ENCODE measurements at regions not wholly inside any gene's neighbourhood (a gene's known extent, or its start where the extent isn't known, plus 50 kb on each side); places are given as distances from the start of the nearest gene placed in this dataset.
A peak's percentile ranks its signal among the peaks of the same experiment; 100 is the strongest.

DNA sequence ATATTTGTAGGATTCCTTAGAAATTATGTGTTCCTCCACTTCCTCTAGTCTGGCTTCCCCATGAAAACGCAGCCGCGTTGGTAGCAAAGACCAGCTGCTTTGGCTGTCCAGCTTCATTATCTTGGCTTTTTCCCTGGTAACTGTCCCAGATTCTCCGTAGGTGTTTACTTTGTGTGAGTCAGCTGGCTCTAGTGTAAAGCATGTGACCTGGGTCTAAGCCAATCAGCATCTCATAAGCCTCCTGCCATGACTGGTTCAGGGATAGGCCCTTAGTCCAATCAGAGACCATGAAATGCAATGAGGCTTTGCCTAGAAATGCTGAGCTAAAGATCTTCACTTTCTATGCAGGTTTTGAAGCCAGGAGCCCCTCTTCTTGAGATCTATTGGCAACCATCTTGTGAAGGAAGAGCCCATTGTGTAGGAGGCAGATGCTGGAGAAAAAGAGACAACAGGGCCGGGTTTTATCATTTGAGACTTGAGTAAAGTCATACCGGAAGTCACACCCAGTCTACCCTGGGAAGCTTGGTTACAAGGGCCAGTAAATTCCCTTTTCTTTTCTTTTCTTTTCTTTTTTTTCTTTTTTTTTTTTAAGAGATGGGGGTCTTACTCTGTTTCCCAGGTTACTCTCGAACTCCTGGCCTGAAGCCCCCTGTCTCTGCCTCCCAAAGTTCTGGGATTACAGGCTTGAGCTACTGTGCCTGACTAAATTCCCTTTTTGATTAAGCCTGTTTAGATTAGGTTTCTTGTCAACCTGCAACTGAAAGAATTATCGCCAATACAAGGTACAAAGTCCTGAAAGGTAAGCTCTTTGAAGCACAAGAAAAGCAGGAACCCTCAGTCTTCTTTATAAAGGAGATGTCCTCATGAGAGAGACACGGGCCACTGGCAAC is 256.5 kb upstream of the RREB1 start (continued):
- TF ChIP-seq, protein P1, sequence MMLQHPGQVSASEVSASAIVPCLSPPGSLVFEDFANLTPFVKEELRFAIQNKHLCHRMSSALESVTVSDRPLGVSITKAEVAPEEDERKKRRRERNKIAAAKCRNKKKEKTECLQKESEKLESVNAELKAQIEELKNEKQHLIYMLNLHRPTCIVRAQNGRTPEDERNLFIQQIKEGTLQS (IDR thresholded peaks at IDR 0.05), result peak; percentile 85
- TF ChIP-seq, protein P1 (CRISPR knock-in tag; conservative IDR thresholded peaks at IDR 0.05), result peak; percentile 47; the same call in 1 of the 2 replicates
- 0 out of 2 replicates have a peak, but pooled peaks have one; percentile 12 for TF ChIP-seq SOX6 (IDR thresholded peaks at IDR 0.05)
- peak; percentile 82 for TF ChIP-seq NFYB (IDR thresholded peaks at IDR 0.05; ENCODE audit: extremely low read depth, insufficient read length)
- TF ChIP-seq ARNT (IDR thresholded peaks at IDR 0.05), result no peak
- TF ChIP-seq ZNF134 (CRISPR knock-in tag; conservative IDR thresholded peaks at IDR 0.05), result no peak
- TF ChIP-seq, protein P2, sequence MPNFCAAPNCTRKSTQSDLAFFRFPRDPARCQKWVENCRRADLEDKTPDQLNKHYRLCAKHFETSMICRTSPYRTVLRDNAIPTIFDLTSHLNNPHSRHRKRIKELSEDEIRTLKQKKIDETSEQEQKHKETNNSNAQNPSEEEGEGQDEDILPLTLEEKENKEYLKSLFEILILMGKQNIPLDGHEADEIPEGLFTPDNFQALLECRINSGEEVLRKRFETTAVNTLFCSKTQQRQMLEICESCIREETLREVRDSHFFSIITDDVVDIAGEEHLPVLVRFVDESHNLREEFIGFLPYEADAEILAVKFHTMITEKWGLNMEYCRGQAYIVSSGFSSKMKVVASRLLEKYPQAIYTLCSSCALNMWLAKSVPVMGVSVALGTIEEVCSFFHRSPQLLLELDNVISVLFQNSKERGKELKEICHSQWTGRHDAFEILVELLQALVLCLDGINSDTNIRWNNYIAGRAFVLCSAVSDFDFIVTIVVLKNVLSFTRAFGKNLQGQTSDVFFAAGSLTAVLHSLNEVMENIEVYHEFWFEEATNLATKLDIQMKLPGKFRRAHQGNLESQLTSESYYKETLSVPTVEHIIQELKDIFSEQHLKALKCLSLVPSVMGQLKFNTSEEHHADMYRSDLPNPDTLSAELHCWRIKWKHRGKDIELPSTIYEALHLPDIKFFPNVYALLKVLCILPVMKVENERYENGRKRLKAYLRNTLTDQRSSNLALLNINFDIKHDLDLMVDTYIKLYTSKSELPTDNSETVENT (CRISPR knock-in tag; IDR thresholded peaks at IDR 0.05), result no peak
- TF ChIP-seq, protein P3, sequence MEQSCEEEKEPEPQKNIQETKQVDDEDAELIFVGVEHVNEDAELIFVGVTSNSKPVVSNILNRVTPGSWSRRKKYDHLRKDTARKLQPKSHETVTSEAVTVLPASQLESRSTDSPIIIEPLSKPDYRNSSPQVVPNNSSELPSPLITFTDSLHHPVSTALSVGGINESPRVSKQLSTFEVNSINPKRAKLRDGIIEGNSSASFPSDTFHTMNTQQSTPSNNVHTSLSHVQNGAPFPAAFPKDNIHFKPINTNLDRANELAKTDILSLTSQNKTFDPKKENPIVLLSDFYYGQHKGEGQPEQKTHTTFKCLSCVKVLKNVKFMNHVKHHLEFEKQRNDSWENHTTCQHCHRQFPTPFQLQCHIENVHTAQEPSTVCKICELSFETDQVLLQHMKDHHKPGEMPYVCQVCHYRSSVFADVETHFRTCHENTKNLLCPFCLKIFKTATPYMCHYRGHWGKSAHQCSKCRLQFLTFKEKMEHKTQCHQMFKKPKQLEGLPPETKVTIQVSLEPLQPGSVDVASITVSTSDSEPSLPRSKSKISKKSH (CRISPR knock-in tag; IDR thresholded peaks at IDR 0.05), result no peak
- TF ChIP-seq SP1 (CRISPR knock-in tag; IDR thresholded peaks at IDR 0.05), result no peak
- TF ChIP-seq ZNF263 (CRISPR knock-in tag; IDR thresholded peaks at IDR 0.05; ENCODE audit: borderline replicate concordance), result no peak
- TF ChIP-seq, protein P4, sequence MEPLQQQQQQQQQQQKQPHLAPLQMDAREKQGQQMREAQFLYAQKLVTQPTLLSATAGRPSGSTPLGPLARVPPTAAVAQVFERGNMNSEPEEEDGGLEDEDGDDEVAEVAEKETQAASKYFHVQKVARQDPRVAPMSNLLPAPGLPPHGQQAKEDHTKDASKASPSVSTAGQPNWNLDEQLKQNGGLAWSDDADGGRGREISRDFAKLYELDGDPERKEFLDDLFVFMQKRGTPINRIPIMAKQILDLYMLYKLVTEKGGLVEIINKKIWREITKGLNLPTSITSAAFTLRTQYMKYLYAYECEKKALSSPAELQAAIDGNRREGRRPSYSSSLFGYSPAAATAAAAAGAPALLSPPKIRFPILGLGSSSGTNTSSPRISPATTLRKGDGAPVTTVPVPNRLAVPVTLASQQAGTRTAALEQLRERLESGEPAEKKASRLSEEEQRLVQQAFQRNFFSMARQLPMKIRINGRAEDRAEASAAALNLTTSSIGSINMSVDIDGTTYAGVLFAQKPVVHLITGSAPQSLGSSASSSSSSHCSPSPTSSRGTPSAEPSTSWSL (CRISPR knock-in tag; IDR thresholded peaks at IDR 0.05; ENCODE audit: borderline replicate concordance), result no peak
- TF ChIP-seq TCF7L2 (IDR thresholded peaks at IDR 0.05; ENCODE audit: low read depth, low read length), result no peak
- 0 out of 2 replicates have a peak, but pooled peaks have one; percentile 31 for TF ChIP-seq ZFX (CRISPR knock-in tag; IDR thresholded peaks at IDR 0.05)
- no peak for TF ChIP-seq CTBP1 (IDR thresholded peaks at IDR 0.05; ENCODE audit: borderline replicate concordance)
- TF ChIP-seq, protein P5, sequence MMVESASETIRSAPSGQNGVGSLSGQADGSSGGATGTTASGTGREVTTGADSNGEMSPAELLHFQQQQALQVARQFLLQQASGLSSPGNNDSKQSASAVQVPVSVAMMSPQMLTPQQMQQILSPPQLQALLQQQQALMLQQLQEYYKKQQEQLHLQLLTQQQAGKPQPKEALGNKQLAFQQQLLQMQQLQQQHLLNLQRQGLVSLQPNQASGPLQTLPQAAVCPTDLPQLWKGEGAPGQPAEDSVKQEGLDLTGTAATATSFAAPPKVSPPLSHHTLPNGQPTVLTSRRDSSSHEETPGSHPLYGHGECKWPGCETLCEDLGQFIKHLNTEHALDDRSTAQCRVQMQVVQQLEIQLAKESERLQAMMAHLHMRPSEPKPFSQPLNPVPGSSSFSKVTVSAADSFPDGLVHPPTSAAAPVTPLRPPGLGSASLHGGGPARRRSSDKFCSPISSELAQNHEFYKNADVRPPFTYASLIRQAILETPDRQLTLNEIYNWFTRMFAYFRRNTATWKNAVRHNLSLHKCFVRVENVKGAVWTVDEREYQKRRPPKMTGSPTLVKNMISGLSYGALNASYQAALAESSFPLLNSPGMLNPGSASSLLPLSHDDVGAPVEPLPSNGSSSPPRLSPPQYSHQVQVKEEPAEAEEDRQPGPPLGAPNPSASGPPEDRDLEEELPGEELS (CRISPR knock-in tag; IDR thresholded peaks at IDR 0.05; ENCODE audit: borderline replicate concordance), result no peak
- TF ChIP-seq, protein P6, sequence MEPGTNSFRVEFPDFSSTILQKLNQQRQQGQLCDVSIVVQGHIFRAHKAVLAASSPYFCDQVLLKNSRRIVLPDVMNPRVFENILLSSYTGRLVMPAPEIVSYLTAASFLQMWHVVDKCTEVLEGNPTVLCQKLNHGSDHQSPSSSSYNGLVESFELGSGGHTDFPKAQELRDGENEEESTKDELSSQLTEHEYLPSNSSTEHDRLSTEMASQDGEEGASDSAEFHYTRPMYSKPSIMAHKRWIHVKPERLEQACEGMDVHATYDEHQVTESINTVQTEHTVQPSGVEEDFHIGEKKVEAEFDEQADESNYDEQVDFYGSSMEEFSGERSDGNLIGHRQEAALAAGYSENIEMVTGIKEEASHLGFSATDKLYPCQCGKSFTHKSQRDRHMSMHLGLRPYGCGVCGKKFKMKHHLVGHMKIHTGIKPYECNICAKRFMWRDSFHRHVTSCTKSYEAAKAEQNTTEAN (CRISPR knock-in tag; IDR thresholded peaks at IDR 0.05), result no peak

Data from K562 (cell line).